Gastroesophageal sphincter (tissue), 4 donors: ENCODE measurements at regions not wholly inside any gene's neighbourhood (a gene's known extent, or its start where the extent isn't known, plus 50 kb on each side); places are given as distances from the start of the nearest gene placed in this dataset.
"Not testable (repeated sequence)": the region's sequence is repeated elsewhere in the genome, so short reads cannot be mapped to it uniquely, and the experiment has no call there.

Experiments
- ATAC-seq: fragments of 150-250 bp; one replicate; pipeline ENCODE4 v1.9.1; 2016; ENCODE audit warnings: mild to moderate bottlenecking, moderate library complexity
- H3K27ac ChIP-seq, 4 donors: fragments of 200-600 bp; sonication (generic) in 3 of 4; 1 replicate in 3 of 4; 2 replicates in 1 of 4; pipeline ENCODE4 v1.5.1; 2016 to 2019
- H3K27me3 ChIP-seq: fragments of 200-600 bp; sonication (generic); one replicate; pipeline ENCODE4 v1.5.1; 2019
- H3K36me3 ChIP-seq, 2 donors: fragments of 200-600 bp; sonication (generic); one replicate each; pipeline ENCODE4 v1.5.1; 2019; ENCODE audit warnings: control low read depth in 1 of 2
- H3K4me1 ChIP-seq, 3 donors: fragments of 200-600 bp; sonication (generic); 1 replicate in 2 of 3; 2 replicates in 1 of 3; pipeline ENCODE4 v1.5.1; 2016 to 2019; ENCODE audit warnings: control low read depth in 2 of 3
- H3K4me3 ChIP-seq, 2 donors: fragments of 200-600 bp; sonication (generic); one replicate each; pipeline ENCODE4 v1.5.1; 2019; ENCODE audit warnings: mild to moderate bottlenecking in 1 of 2, moderate library complexity in 1 of 2
- H3K9me3 ChIP-seq, 3 donors: fragments of 200-600 bp; sonication (generic); one replicate each; pipeline ENCODE4 v1.5.1; 2017 to 2019; ENCODE audit warnings: control low read depth in 2 of 3
- WGBS, 2 donors: methylation state at CpG; one replicate each; pipeline ENCODE4 v1.1.5; 2018; ENCODE audit warnings: low coverage in 1 of 2; 5-methylcytosine and 5-hydroxymethylcytosine counted together
- small RNA-seq, 4 donors: library from RNA; depleted of rRNA; stranded (forward); fragments of <200 nt; gene quantifications; one replicate each; pipeline ENCODE3, GENCODE V24; 2016
- TF ChIP-seq, protein P1 (sequence below), 4 experiments: fragments of 200-600 bp in 2 of 4; fragments of 450-650 bp in 2 of 4; sonication (generic) in 1 of 4; IDR thresholded peaks; one replicate each; pipeline ENCODE4 v1.5.1; 2017 to 2019; ENCODE audit warnings: antibody characterized with exemption in 4 of 4, mild to moderate bottlenecking in 2 of 4, moderate library complexity in 2 of 4

DNA sequence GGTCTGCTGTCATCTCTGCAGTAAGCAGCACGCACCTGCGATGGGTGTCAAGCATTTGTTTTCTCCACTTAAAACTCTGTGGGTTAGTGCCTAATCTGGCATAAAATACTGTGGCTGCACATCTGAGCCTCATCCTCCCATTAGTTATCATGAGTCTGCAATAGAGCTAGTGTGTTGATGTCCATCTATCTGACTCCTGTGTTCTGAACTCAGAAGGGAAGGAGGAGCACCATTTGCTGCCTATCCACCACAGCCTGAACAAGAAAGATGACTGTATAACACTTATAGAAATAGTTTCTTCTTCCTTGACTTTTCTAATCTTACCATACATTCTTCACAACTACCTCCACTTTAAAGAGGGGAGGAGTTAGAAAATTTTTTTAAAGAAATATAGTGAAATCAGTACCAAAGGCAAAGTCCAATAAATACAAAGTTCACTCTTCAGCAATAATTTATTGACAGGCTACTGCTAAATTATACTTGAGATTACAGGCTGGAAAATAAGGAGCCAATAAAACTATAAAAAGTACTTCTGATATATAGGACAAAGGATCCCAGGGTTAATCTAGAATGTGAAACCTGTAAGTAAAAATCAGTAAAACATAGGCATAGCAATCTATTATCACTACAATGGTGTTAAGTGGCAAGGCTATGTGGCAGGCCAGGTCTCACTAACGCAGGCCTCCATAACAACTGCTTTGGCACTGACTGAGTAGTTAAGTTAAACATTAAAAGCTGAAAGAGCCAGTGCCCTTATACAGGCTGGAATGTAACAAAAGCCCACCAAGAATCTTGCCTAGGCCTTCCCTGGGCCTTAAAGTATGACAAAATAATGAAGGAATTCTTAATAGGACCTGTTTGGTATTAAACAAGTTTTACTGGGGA is 70.2 kb downstream of the LGALS9C start:
- not testable (repeated sequence) for H3K4me1 ChIP-seq, ATAC-seq
- WGBS, 2 donors, result 92% methylated on average over 2 of the region's 3 CpGs; no CpG with 5 or more reads in 1 of the 2 donors

DNA sequence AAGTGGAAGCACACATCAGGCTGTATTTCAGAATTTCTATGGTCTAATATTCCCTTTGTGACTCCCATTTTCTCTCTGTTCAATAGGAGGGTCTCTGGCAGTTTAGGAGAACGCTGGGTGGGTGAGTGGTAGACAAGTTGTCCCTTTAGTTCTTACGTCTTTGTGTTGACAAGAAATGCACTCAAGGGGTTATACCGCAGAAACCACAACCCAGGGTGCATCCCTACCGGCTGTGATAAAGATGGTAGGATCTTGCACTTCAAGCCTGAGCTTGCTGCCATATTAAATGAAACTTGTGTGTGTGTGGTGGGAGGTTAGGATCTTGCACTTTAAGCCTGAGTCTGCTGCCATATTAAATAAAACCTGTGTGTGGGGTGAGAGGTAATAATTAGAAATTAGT is 80.5 kb downstream of the LGALS9C start:
- ATAC-seq, H3K4me1 ChIP-seq, H3K4me3 ChIP-seq, H3K27ac ChIP-seq, H3K27me3 ChIP-seq, H3K9me3 ChIP-seq, H3K36me3 ChIP-seq: not testable (repeated sequence)
- WGBS, 2 donors, result 82% methylated on average over 3 of the region's 4 CpGs; no CpG with 5 or more reads in 1 of the 2 donors

More for the DNA sequence above, 70.2 kb downstream of the LGALS9C start:
- H3K9me3 ChIP-seq, H3K27me3 ChIP-seq, H3K27ac ChIP-seq, H3K4me3 ChIP-seq, H3K36me3 ChIP-seq: not testable (repeated sequence)

DNA sequence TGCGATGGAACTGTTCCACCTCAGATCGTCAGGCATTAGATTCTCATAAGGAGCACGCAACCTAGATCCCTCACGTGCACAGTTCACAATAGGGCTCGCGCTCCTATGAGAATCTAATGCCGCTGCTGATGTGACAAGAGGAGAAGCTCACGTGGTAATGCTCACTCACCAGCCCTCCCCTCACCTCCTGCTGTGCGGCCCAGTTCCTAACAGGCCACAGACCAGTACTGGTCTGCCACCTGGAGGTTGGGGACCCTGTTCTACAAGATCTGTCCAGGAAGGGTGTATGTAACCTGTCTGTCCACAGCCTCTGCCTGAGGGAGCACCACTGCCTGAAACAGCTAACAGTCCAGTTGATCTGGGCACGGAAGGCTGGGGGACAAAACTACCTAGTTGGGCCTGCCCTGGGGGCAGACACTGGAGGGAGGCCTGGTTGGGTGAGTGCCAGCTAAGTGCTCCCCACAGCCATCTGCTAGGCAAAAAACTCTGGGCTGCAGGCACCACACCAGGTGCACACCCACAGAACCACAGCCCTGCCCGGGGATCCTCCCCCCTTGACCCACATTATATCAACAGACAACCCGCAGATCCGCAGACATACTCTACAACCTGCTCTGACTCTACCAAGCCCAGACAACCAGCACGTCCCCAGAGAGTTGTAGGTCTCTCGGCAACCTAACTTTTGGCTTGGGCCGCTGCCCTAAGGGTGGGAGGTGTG is 80.7 kb downstream of the TBC1D28 start:
- H3K9me3 ChIP-seq, H3K27me3 ChIP-seq, H3K36me3 ChIP-seq, H3K27ac ChIP-seq, H3K4me3 ChIP-seq, H3K4me1 ChIP-seq, ATAC-seq: not testable (repeated sequence)
- WGBS, 2 donors, result no CpG with 5 or more reads among the region's 16 CpGs

DNA sequence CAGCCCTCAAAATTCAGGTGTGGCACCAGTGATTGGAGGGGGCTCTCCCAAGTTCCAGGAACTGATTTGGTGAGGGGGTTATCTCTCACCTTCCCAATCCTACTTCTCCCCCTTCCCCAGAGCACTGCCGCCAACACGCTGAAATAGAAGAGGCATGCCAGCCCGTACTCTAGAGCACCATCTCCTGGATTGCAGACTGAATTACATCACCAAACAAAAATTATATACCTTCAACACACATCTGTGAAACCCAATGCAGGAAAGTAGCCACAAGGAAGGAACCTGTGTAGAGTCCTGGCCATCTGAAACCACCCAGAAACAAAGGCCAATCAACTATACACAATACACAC is 80.1 kb downstream of the TBC1D28 start:
- not testable (repeated sequence) for H3K36me3 ChIP-seq, H3K9me3 ChIP-seq, H3K27me3 ChIP-seq, H3K27ac ChIP-seq, ATAC-seq, H3K4me3 ChIP-seq
- peaks cover 0 to 11% (median 0%) of the 10 kb centered on the region in 3 donors for H3K4me1 ChIP-seq
- WGBS, 2 donors, result 0% methylated on average over 3 of the region's 3 CpGs; no CpG with 5 or more reads in 1 of the 2 donors
- TF ChIP-seq, protein P1, sequence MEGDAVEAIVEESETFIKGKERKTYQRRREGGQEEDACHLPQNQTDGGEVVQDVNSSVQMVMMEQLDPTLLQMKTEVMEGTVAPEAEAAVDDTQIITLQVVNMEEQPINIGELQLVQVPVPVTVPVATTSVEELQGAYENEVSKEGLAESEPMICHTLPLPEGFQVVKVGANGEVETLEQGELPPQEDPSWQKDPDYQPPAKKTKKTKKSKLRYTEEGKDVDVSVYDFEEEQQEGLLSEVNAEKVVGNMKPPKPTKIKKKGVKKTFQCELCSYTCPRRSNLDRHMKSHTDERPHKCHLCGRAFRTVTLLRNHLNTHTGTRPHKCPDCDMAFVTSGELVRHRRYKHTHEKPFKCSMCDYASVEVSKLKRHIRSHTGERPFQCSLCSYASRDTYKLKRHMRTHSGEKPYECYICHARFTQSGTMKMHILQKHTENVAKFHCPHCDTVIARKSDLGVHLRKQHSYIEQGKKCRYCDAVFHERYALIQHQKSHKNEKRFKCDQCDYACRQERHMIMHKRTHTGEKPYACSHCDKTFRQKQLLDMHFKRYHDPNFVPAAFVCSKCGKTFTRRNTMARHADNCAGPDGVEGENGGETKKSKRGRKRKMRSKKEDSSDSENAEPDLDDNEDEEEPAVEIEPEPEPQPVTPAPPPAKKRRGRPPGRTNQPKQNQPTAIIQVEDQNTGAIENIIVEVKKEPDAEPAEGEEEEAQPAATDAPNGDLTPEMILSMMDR (IDR thresholded peaks at IDR 0.05), result peak in 3 of 4 experiments; percentile 29 to 51 (median 45)

DNA sequence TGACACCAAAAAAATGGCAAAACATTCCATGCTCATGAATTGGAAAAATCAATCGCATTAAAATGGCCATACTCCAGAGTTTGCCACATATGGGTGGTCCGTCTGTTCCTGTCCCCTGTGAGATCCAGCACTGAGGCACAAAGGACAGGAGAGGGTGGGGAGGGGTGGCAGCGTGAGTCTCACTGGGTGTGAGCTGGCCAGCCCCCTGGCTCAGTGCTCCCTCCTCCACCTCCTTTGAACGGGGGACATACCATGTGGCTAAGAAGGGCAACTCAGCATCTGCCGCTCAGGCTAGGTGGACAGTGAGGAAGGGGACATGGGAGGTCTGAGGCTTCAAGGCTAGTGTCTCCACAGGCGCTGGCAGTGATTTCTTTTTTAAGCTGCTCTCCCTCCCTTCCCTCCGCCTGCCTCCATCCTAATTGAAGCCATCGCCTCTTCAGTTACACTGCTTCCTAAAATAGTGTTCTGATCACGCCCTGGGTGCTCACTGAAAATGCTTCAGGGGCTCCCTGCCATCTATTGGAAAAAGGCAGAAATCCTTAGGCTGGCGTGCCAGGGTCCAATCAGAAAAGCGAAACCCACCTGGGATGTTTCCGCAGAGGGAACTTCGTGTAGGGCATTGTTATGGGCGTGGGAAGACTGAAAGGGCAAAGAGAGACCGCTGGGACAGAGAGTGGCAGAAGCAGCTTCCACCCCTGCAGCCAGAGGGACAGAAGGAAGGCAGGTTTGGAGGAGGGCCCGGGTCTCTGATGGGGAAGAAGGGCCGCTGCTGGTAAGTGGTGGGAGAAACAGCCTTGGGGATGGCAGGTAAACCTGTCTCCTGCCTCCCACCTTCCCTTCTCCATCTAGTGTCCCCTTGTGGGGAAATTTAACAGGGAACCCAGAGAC is 75.8 kb downstream of the TBC1D28 start:
- not testable (repeated sequence) for H3K27me3 ChIP-seq, H3K4me3 ChIP-seq, H3K9me3 ChIP-seq, H3K36me3 ChIP-seq, ATAC-seq
- 57 to 80% methylated on average over 2 to 8 of the region's 17 CpGs for WGBS, 2 donors
- Histone ChIP-seq H3K27ac (peak overlapping the region in 1 of 4 donors; percentile 49), H3K4me1 (peaks cover 0 to 18% (median 0%) of the 10 kb centered on the region in 3 donors)

DNA sequence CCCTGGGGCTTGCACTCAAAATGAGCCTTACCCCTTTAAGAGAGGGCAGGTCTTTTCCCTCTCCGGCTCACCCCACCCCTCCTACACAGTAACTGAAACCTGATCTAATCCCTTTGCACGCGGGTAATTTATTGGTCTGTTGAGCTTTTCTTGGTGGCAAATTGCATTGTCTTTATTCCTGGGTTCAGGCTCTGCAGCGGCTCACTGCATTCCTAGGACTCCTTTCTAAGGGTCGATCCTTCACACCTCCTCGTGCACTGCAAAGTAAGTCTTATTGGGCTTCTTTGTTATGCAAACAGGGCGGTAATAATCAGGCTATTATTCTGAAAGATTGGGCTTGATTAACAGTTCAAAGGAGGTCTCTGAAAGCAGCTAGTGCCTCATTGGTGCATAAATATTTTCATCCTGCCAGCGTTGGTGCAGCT is 74.7 kb downstream of the TBC1D28 start:
- H3K9me3 ChIP-seq, H3K27me3 ChIP-seq, H3K4me3 ChIP-seq, H3K36me3 ChIP-seq: not testable (repeated sequence)
- peak; percentile 57 for ATAC-seq
- WGBS, 2 donors, result 0% methylated on average over 5 of the region's 8 CpGs; no CpG with 5 or more reads in 1 of the 2 donors
- Histone ChIP-seq H3K27ac (peak overlapping the region in 1 of 4 donors; percentile 49), H3K4me1 (peaks cover 0 to 18% (median 0%) of the 10 kb centered on the region in 3 donors)

DNA sequence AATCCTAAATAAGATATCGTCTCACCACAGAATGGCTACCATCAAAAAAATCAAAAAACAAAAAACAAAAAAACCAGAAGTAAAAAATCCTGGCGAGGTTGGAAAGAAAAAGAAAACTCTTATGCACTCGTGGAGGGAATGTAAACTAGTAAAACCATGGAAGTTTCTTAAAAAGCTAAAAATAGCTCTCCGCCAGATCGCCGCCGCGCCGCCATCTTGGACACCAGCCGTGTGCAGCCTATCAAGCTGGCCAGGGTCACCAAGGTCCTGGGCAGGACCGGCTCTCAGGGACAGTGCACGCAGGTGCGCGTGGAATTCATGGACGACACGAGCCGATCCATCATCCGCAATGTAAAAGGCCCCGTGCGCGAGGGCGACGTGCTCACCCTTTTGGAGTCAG is 71.7 kb downstream of the TBC1D28 start:
- not testable (repeated sequence) for H3K9me3 ChIP-seq, H3K36me3 ChIP-seq, H3K27me3 ChIP-seq, H3K27ac ChIP-seq, H3K4me3 ChIP-seq, ATAC-seq
- WGBS, 2 donors, result 75 to 88% methylated on average over 3 to 6 of the region's 23 CpGs
- H3K4me1 ChIP-seq, result peaks cover 0 to 18% (median 0%) of the 10 kb centered on the region in 3 donors

DNA sequence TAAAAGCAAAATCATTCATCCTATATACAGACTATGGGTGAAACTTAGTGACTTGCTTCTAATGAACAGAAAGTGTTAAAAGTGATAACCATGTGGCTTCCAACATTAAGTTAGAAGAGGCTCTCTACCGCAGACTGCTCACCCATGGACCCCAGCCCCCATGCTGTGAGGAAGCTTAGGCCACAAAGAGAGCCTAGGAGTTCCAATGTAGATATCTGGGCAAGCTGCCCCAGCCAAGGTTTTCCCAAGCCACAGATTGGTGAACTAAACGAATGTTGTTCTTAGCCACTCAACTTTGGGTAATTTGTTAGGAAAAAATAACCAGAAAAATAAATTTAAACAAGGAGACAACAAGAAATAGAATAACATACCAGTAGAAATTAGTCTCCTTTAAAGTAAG is 70.1 kb downstream of the TBC1D28 start:
- not testable (repeated sequence) for ATAC-seq, H3K27me3 ChIP-seq, H3K9me3 ChIP-seq, H3K36me3 ChIP-seq, H3K4me3 ChIP-seq, H3K4me1 ChIP-seq, H3K27ac ChIP-seq
- 71 to 79% methylated on average over 2 of the region's 2 CpGs for WGBS, 2 donors

Small RNA genes in the stretch of these regions (small RNA-seq; reads per million reads assigned to genes)
- gene AC107983.1, result 0 reads per million in 4 donors
